HL-60 (cell line): ENCODE measurements at regions not wholly inside any gene's neighbourhood (a gene's known extent, or its start where the extent isn't known, plus 50 kb on each side); places are given as distances from the start of the nearest gene placed in this dataset.

Experiments
- GABPA ChIP-seq: IDR thresholded peaks from 2 replicates; pipeline ENCODE4 v1.6.1; 2012; ENCODE audit warnings: low read depth
- POLR2AphosphoS5 ChIP-seq: IDR thresholded peaks from 2 replicates; pipeline ENCODE4 v1.6.1; 2012; ENCODE audit warnings: low read depth
- SPI1 ChIP-seq: IDR thresholded peaks from 2 replicates; pipeline ENCODE4 v1.6.1; 2012; ENCODE audit warnings: low read depth, mild to moderate bottlenecking, borderline replicate concordance
- TF ChIP-seq, protein P1 (sequence below): IDR thresholded peaks from one replicate; pipeline ENCODE4 v1.5.1; 2011; ENCODE audit warnings: low read length, control low read depth, inconsistent platforms; ENCODE audit not compliant: insufficient read depth
- TF ChIP-seq, protein P2 (sequence below): IDR thresholded peaks from 2 replicates; pipeline ENCODE4 v1.6.1; 2012; ENCODE audit warnings: low read depth; ENCODE audit not compliant: insufficient replicate concordance

DNA sequence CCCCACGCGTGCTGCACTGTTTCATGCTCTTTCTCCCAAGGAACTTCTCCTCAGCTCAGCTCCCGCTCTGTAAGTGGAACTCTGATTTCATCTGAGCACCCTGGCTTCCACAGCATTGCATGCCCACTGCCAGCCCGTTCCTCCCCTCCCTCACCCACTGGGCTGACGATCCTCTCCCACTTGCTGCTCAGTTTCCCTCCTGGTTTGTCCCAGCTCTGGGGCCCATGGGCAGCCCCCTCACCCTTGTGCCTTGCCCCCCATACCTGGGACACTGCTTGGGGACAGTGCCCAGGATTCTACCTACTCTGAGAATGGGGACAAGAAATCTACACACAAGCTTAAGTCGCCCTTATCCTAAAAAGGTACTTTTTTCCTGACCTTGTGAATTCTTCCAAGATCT lies 115.9 kb upstream of the C1QTNF9B start:
- TF ChIP-seq, protein P1, sequence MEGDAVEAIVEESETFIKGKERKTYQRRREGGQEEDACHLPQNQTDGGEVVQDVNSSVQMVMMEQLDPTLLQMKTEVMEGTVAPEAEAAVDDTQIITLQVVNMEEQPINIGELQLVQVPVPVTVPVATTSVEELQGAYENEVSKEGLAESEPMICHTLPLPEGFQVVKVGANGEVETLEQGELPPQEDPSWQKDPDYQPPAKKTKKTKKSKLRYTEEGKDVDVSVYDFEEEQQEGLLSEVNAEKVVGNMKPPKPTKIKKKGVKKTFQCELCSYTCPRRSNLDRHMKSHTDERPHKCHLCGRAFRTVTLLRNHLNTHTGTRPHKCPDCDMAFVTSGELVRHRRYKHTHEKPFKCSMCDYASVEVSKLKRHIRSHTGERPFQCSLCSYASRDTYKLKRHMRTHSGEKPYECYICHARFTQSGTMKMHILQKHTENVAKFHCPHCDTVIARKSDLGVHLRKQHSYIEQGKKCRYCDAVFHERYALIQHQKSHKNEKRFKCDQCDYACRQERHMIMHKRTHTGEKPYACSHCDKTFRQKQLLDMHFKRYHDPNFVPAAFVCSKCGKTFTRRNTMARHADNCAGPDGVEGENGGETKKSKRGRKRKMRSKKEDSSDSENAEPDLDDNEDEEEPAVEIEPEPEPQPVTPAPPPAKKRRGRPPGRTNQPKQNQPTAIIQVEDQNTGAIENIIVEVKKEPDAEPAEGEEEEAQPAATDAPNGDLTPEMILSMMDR: no peak
- TF ChIP-seq POLR2AphosphoS5 (no peak), GABPA (no peak), SPI1 (no peak)
- TF ChIP-seq, protein P2, sequence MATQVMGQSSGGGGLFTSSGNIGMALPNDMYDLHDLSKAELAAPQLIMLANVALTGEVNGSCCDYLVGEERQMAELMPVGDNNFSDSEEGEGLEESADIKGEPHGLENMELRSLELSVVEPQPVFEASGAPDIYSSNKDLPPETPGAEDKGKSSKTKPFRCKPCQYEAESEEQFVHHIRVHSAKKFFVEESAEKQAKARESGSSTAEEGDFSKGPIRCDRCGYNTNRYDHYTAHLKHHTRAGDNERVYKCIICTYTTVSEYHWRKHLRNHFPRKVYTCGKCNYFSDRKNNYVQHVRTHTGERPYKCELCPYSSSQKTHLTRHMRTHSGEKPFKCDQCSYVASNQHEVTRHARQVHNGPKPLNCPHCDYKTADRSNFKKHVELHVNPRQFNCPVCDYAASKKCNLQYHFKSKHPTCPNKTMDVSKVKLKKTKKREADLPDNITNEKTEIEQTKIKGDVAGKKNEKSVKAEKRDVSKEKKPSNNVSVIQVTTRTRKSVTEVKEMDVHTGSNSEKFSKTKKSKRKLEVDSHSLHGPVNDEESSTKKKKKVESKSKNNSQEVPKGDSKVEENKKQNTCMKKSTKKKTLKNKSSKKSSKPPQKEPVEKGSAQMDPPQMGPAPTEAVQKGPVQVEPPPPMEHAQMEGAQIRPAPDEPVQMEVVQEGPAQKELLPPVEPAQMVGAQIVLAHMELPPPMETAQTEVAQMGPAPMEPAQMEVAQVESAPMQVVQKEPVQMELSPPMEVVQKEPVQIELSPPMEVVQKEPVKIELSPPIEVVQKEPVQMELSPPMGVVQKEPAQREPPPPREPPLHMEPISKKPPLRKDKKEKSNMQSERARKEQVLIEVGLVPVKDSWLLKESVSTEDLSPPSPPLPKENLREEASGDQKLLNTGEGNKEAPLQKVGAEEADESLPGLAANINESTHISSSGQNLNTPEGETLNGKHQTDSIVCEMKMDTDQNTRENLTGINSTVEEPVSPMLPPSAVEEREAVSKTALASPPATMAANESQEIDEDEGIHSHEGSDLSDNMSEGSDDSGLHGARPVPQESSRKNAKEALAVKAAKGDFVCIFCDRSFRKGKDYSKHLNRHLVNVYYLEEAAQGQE: no peak
